ENCODE measurements at regions not wholly inside any gene's neighbourhood (a gene's known extent, or its start where the extent isn't known, plus 50 kb on each side); places are given as distances from the start of the nearest gene placed in this dataset.

DNA sequence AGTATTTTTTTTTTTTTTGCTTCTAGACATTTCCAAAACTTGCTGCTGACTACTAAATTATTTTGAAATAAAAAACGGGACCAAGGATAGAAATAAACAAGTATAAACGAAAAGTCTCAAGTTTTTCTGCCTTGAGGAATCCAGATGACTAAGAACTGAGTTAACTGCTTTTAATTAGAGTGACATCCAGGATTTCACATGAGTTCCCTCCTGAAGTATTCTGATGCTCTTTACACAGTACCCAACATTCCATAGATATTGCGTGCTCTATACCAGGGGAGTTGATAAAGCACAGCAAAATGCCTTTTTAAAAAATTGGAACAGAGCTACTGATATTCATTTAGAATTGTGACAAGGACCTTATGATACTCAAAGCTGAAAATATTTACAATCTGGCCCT lies 618.0 kb downstream of the CCDC85A start:
- TF ChIP-seq CTCF (IDR thresholded peaks at IDR 0.05) (no peak), POLR2AphosphoS5 (IDR thresholded peaks at IDR 0.05; ENCODE audit: low read depth, low read length) (no peak)

Measured in Panc1 (cell line).